Endothelial cell of umbilical vein (primary cell): ENCODE measurements at regions not wholly inside any gene's neighbourhood (a gene's known extent, or its start where the extent isn't known, plus 50 kb on each side); places are given as distances from the start of the nearest gene placed in this dataset.

Experiments
- BruUV-seq: library from RNA; stranded (reverse); fragments of 400-500 nt; replicated peaks from 2 replicates; lab custom pipeline; 2021; lab: Mats Ljungman, UMichigan
- CTCF ChIA-PET: fragments of 300-600, 350-600 bp; sonication (Branson Sonifier 250); formaldehyde crosslinking; loops from one replicate; lab custom pipeline; 2021; ENCODE audit warnings: antibody characterized with exemption, inconsistent platforms; lab: Charles Lee
- POLR2A ChIA-PET: fragments of 300-600, 350-600 bp; sonication (Branson Sonifier 250); formaldehyde crosslinking; loops from one replicate; lab custom pipeline; 2021; ENCODE audit warnings: antibody characterized with exemption, inconsistent platforms; lab: Charles Lee
- DNase-seq: peaks from one replicate; pipeline ENCODE4 v3.0.0-alpha.2; 2011; ENCODE audit warnings: low read depth, low spot score
- FAIRE-seq: peaks from 2 replicates; lab custom pipeline; 2011; peaks lifted over from hg19 to GRCh38; lab: Jason Lieb, UNC
- H2AFZ ChIP-seq: 2 replicates; pipeline ENCODE4 v1.6.0; 2012; ENCODE audit warnings: low read depth, low read length, control low read depth, inconsistent platforms
- H3K27ac ChIP-seq: 2 replicates; pipeline ENCODE4 v1.5.1; 2011; ENCODE audit warnings: low read depth, mild to moderate bottlenecking, control low read depth, low read length, moderate library complexity; ENCODE audit not compliant: insufficient read depth
- H3K27me3 ChIP-seq, 2 experiments: 2 replicates each; pipeline versions ENCODE4 v1.6.0 to v1.6.1; 2011; ENCODE audit warnings: low read length in 2 of 2, mixed read lengths in 1 of 2; ENCODE audit not compliant: control insufficient read depth in 2 of 2, insufficient read depth in 2 of 2
- H3K36me3 ChIP-seq, 2 experiments: 2 replicates in 1 of 2; 3 replicates in 1 of 2; pipeline ENCODE4 v1.5.1; 2011; ENCODE audit warnings: low read length in 2 of 2, mild to moderate bottlenecking in 1 of 2, moderate library complexity in 1 of 2; ENCODE audit not compliant: control insufficient read depth in 2 of 2, insufficient read depth in 2 of 2; ENCODE audit errors: extremely low read depth in 1 of 2
- H3K4me1 ChIP-seq: 3 replicates; pipeline ENCODE4 v1.5.1; 2011; ENCODE audit warnings: mild to moderate bottlenecking, low read length; ENCODE audit not compliant: control insufficient read depth, insufficient read depth; ENCODE audit errors: extremely low read depth
- H3K4me2 ChIP-seq: 2 replicates; pipeline ENCODE4 v1.6.1; 2011; ENCODE audit warnings: low read length, control low read depth, mixed read lengths; ENCODE audit not compliant: insufficient read depth
- H3K4me3 ChIP-seq, 3 experiments: fragments of 200-600 bp in 1 of 3; sonication (generic), shearing (Covaris generic) in 1 of 3; replicated peaks in 1 of 3; 2 replicates each; pipeline ENCODE4 v1.5.1; 2011 to 2016; ENCODE audit warnings: control low read depth in 3 of 3, low read length in 3 of 3, mild to moderate bottlenecking in 2 of 3, inconsistent platforms in 1 of 3, low read depth in 1 of 3, moderate library complexity in 1 of 3; ENCODE audit not compliant: insufficient read depth in 1 of 3
- H3K79me2 ChIP-seq: 2 replicates; pipeline ENCODE4 v1.6.0; 2012; ENCODE audit warnings: low read length, inconsistent platforms; ENCODE audit not compliant: control insufficient read depth, insufficient read depth
- H3K9ac ChIP-seq: replicated peaks from 2 replicates; pipeline ENCODE3; 2011; ENCODE audit warnings: low read length, control low read depth; ENCODE audit not compliant: insufficient read depth; ENCODE audit errors: extremely low read depth
- H3K9me1 ChIP-seq: replicated peaks from 3 replicates; pipeline ENCODE4 v1.6.0; 2011; ENCODE audit warnings: mild to moderate bottlenecking, low read length; ENCODE audit not compliant: control insufficient read depth, insufficient read depth; ENCODE audit errors: extremely low read depth
- H3K9me3 ChIP-seq: replicated peaks from 2 replicates; pipeline ENCODE4 v1.5.1; 2012; ENCODE audit warnings: low read length, inconsistent platforms; ENCODE audit not compliant: control insufficient read depth, insufficient read depth
- H4K20me1 ChIP-seq: replicated peaks from 2 replicates; pipeline ENCODE3; 2011; ENCODE audit warnings: mild to moderate bottlenecking, low read length; ENCODE audit not compliant: control insufficient read depth, insufficient read depth; ENCODE audit errors: extremely low read depth
- CTCF ChIP-seq, 2 donors: IDR thresholded peaks; 1 replicate in 1 of 2; 2 replicates in 1 of 2; pipeline ENCODE4 v1.5.1; 2011; ENCODE audit warnings: low read length in 2 of 2, mild to moderate bottlenecking in 2 of 2, moderate library complexity in 2 of 2, control low read depth in 1 of 2, inconsistent platforms in 1 of 2, low read depth in 1 of 2; ENCODE audit not compliant: insufficient read depth in 1 of 2; ENCODE audit errors: extremely low read depth in 1 of 2
- EZH2 ChIP-seq: IDR thresholded peaks from 2 replicates; pipeline ENCODE4 v1.6.1; 2012; ENCODE audit warnings: borderline replicate concordance, low read depth, mild to moderate bottlenecking, moderate library complexity, low read length, inconsistent platforms; ENCODE audit not compliant: severe bottlenecking
- FOS ChIP-seq: IDR thresholded peaks from 2 replicates; pipeline ENCODE4 v1.6.1; 2011; ENCODE audit warnings: mild to moderate bottlenecking, low read length, moderate library complexity, borderline replicate concordance; ENCODE audit not compliant: insufficient read depth
- GATA2 ChIP-seq: IDR thresholded peaks from 2 replicates; pipeline ENCODE4 v1.7.0; 2011; ENCODE audit warnings: low read depth, mild to moderate bottlenecking, moderate library complexity, mixed read lengths, low read length; ENCODE audit not compliant: insufficient read length, insufficient read depth
- JUN ChIP-seq: IDR thresholded peaks from 2 replicates; pipeline ENCODE4 v1.6.1; 2011; ENCODE audit warnings: borderline replicate concordance, low read depth; ENCODE audit not compliant: insufficient read length, insufficient read depth
- MAX ChIP-seq: IDR thresholded peaks from 2 replicates; pipeline ENCODE4 v1.6.1; 2011; ENCODE audit not compliant: insufficient read depth, insufficient read length
- MYC ChIP-seq: IDR thresholded peaks from one replicate; pipeline ENCODE4 v1.6.1; 2011; ENCODE audit warnings: mild to moderate bottlenecking, low read depth, low read length
- POLR2A ChIP-seq: IDR thresholded peaks from 2 replicates; pipeline ENCODE4 v1.6.1; 2012; ENCODE audit warnings: low read depth, mild to moderate bottlenecking, control low read depth, low read length
- POLR2AphosphoS5 ChIP-seq: IDR thresholded peaks from 2 replicates; pipeline ENCODE4 v1.6.1; 2012; ENCODE audit warnings: low read depth, mild to moderate bottlenecking, control low read depth, low read length, moderate library complexity; ENCODE audit not compliant: insufficient read depth
- dilution Hi-C: fragments of 300-500 bp; cut with MboI; formaldehyde crosslinking; loops from one replicate; pipeline ENCODE4 v1.15.0; 2019; ENCODE audit warnings: low sequenced_read_pairs; ENCODE audit not compliant: extremely low pct_ligation_motif_present
- intact Hi-C: fragments of 100-400 bp; cut with micrococcal nuclease; formaldehyde crosslinking; loops from one replicate; pipeline ENCODE4 v1.10.0; 2022

GRCh38 chr14:49506650-49507049 is 79.5 kb downstream of the RPS29 start:
- DNase-seq (no peak), FAIRE-seq (no peak)
- H3K9me3 ChIP-seq: no peaks in the 10 kb centered on the region
- H2AFZ ChIP-seq: no peak overlapping the region
- TF ChIP-seq MAX (no peak), JUN (no peak), FOS (no peak), POLR2AphosphoS5 (no peak), EZH2 (no peak), POLR2A (no peak), GATA2 (no peak), MYC (no peak), CTCF (IDR thresholded peaks at IDR 0.05; ENCODE audit: extremely low read depth in 1 of 2, insufficient read depth in 1 of 2, low read depth in 1 of 2, low read length in 2 of 2) (no peak)
- H3K9ac ChIP-seq: no peak overlapping the region
- H3K4me1 ChIP-seq: no peaks in the 10 kb centered on the region
- H3K27ac ChIP-seq: no peak overlapping the region
- no peak overlapping the region for H3K4me3 ChIP-seq
- H3K36me3 ChIP-seq: no peaks in the 10 kb centered on the region
- CTCF ChIA-PET: interaction anchor here (3.0 kb wide), 1 partner anchor 9 kb away, joined by 13 read pairs; no protein-coding TSS in a partner anchor
- POLR2A ChIA-PET: no interaction called here
- dilution Hi-C loops (no loop called here), intact Hi-C loops (no loop called here)
- BruUV-seq: no TSS peak
- H3K9me1 ChIP-seq: no peaks in the 10 kb centered on the region
- no peak overlapping the region for H3K4me2 ChIP-seq
- no peaks in the 10 kb centered on the region for H4K20me1 ChIP-seq
- no peaks in the 10 kb centered on the region for H3K79me2 ChIP-seq
- H3K27me3 ChIP-seq: peaks cover 2 to 3% of the 10 kb centered on the region in 2 experiments
